ENCODE measurements at regions not wholly inside any gene's neighbourhood (a gene's known extent, or its start where the extent isn't known, plus 50 kb on each side); places are given as distances from the start of the nearest gene placed in this dataset.

GRCh38 chr14:100382106-100382455, 58.9 kb downstream of the SLC25A47 start:
- H3K4me1 ChIP-seq (replicated peaks in 1 of 4; ENCODE audit: control insufficient read depth in 3 of 4, insufficient read depth in 4 of 4, low read length in 3 of 4): peaks cover 0 to 12% (median 3%) of the 10 kb centered on the region in 4 experiments; a peak in 5 of 7 replicates
- no peak overlapping the region for H3K4me2 ChIP-seq (ENCODE audit: insufficient read depth in 1 of 2, low read depth in 2 of 2, low read length in 2 of 2)
- H3K9ac ChIP-seq (replicated peaks in 1 of 4; ENCODE audit: extremely low read depth in 1 of 4, low read depth in 3 of 4, low read length in 3 of 4): no peak overlapping the region; a peak in 1 of 7 replicates

More at GRCh38 chr14:100382106-100382455, 58.9 kb downstream of the SLC25A47 start:
- H3K9me3 ChIP-seq (ENCODE audit: insufficient read depth in 2 of 2, low read depth in 1 of 2, low read length in 1 of 2): no peaks in the 10 kb centered on the region
- H3K23ac ChIP-seq (ENCODE audit: insufficient read length): no peak overlapping the region
- no peaks in the 10 kb centered on the region for H3K79me1 ChIP-seq (ENCODE audit: low read depth, low read length)
- H3K79me2 ChIP-seq (ENCODE audit: control insufficient read depth in 1 of 2, insufficient read depth in 2 of 2, low read length in 2 of 2): peaks cover 0 to 3% of the 10 kb centered on the region in 2 experiments; a peak in 1 of 4 replicates
- H2BK15ac ChIP-seq (ENCODE audit: low read length): no peak overlapping the region
- no peak overlapping the region for H4K8ac ChIP-seq (ENCODE audit: extremely low read depth, insufficient read depth, low read length)
- DNase-seq (ENCODE audit: low read depth in 1 of 2, low spot score in 2 of 2) (no peak), FAIRE-seq (no peak)
- peak overlapping the region; percentile 66 for H3K4ac ChIP-seq (replicated peaks; ENCODE audit: insufficient read length, low read depth, low read length)
- H2BK20ac ChIP-seq (ENCODE audit: low read length): no peak overlapping the region
- H3K56ac ChIP-seq (replicated peaks; ENCODE audit: insufficient read length, low read depth, low read length): no peak overlapping the region
- WGBS, 2 experiments (ENCODE audit: extremely low coverage in 1 of 2, insufficient coverage in 1 of 2, insufficient read length in 1 of 2, insufficient replicate concordance in 2 of 2, low coverage in 1 of 2, low lambda C conversion rate in 2 of 2, missing lambda C conversion rate in 1 of 2): 77% methylated on average over 7 of the region's 7 CpGs; no CpG with 5 or more reads in 1 of the 2 experiments
- H4K5ac ChIP-seq (ENCODE audit: insufficient read length, low read depth, low read length): no peak overlapping the region
- no peak overlapping the region for H3K18ac ChIP-seq (ENCODE audit: extremely low read depth, low read length)
- no peak overlapping the region for H3K14ac ChIP-seq (ENCODE audit: insufficient read length)
- no peak overlapping the region for H2BK12ac ChIP-seq (ENCODE audit: low read depth, low read length)
- no peak overlapping the region for H2AK5ac ChIP-seq (ENCODE audit: low read depth, low read length)
- H3K27ac ChIP-seq (ENCODE audit: low read depth, low read length): no peak overlapping the region
- no peak overlapping the region for H2AFZ ChIP-seq (ENCODE audit: low read length)
- ChIA-PET CTCF (ENCODE audit: partially characterized antibody) (interaction anchor here (0.6 to 10.0 kb wide), 23 partner anchors 9 to 349 kb away, joined by 3 to 119 read pairs (median 4); no protein-coding TSS in a partner anchor), POLR2A (ENCODE audit: partially characterized antibody) (interaction anchor here (0.8 to 3.9 kb wide), 3 partner anchors 9 to 52 kb away, joined by 4 to 19 read pairs (median 4); a partner anchor contains a TSS)
- TF ChIP-seq USF2 (IDR thresholded peaks at IDR 0.05; ENCODE audit: low read length) (no peak), CTCF (IDR thresholded peaks at IDR 0.05; ENCODE audit: control extremely low read depth in 1 of 3, insufficient read depth in 1 of 3, low read depth in 1 of 3, low read length in 3 of 3) (no peak), YY1 (IDR thresholded peaks at IDR 0.05; ENCODE audit: low read depth, low read length) (no peak), POLR2A (IDR thresholded peaks at IDR 0.05; ENCODE audit: control extremely low read depth in 1 of 2, low read depth in 2 of 2, low read length in 2 of 2) (no peak), TCF12 (IDR thresholded peaks at IDR 0.05; ENCODE audit: low read depth, low read length) (no peak), RBBP5 (IDR thresholded peaks at IDR 0.05; ENCODE audit: borderline replicate concordance, low read depth, low read length) (no peak), GABPA (IDR thresholded peaks at IDR 0.05; ENCODE audit: borderline replicate concordance, insufficient read depth, low read length) (no peak)
- H4K20me1 ChIP-seq (replicated peaks in 1 of 2; ENCODE audit: control insufficient read depth in 1 of 2, insufficient read depth in 2 of 2, low read length in 2 of 2): peaks cover 0 to 2% of the 10 kb centered on the region in 2 experiments
- peaks cover 0 to 6% (median 0%) of the 10 kb centered on the region in 4 experiments; a peak in 2 of 8 replicates for H3K36me3 ChIP-seq (ENCODE audit: control insufficient read depth in 2 of 4, insufficient read depth in 4 of 4, low read length in 3 of 4)
- no peaks in the 10 kb centered on the region for H3K23me2 ChIP-seq (ENCODE audit: low read depth, low read length)
- no peak overlapping the region for H2BK120ac ChIP-seq (replicated peaks; ENCODE audit: low read depth, low read length)
- H2BK5ac ChIP-seq (ENCODE audit: low read depth, low read length): no peak overlapping the region
- no peak overlapping the region for H4K91ac ChIP-seq (replicated peaks; ENCODE audit: insufficient read length, low read length)
- H3K4me3 ChIP-seq (ENCODE audit: extremely low read depth in 1 of 4, insufficient read depth in 2 of 4, low read depth in 3 of 4, low read length in 4 of 4): no peak overlapping the region
- H3K27me3 ChIP-seq (replicated peaks in 1 of 4; ENCODE audit: control insufficient read depth in 3 of 4, extremely low read depth in 1 of 4, insufficient read depth in 3 of 4, low read length in 3 of 4): no peaks in the 10 kb centered on the region

Measured in H1 (cell line).